ENCODE measurements at regions not wholly inside any gene's neighbourhood (a gene's known extent, or its start where the extent isn't known, plus 50 kb on each side); places are given as distances from the start of the nearest gene placed in this dataset.

DNA sequence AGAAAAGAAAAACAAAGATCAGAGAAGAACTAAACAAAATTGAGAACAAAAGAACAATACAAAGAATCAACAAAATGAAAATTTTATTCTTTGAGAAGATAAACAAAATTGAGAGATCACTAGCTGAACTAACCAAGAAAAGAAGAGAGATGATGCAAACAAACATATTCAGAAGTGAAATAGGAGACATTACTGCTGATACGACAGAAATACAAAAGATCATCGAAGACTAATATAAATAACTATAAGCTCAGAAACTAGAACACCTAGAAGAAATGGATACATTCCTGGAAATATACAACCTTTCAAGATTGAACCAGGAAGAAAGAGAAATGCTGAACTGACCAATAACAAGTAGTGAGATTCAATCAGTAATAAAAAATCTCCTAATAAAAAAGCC is 533.1 kb upstream of the PPP2R3A start:
- TF ChIP-seq, protein P1, sequence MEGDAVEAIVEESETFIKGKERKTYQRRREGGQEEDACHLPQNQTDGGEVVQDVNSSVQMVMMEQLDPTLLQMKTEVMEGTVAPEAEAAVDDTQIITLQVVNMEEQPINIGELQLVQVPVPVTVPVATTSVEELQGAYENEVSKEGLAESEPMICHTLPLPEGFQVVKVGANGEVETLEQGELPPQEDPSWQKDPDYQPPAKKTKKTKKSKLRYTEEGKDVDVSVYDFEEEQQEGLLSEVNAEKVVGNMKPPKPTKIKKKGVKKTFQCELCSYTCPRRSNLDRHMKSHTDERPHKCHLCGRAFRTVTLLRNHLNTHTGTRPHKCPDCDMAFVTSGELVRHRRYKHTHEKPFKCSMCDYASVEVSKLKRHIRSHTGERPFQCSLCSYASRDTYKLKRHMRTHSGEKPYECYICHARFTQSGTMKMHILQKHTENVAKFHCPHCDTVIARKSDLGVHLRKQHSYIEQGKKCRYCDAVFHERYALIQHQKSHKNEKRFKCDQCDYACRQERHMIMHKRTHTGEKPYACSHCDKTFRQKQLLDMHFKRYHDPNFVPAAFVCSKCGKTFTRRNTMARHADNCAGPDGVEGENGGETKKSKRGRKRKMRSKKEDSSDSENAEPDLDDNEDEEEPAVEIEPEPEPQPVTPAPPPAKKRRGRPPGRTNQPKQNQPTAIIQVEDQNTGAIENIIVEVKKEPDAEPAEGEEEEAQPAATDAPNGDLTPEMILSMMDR (conservative IDR thresholded peaks at IDR 0.05; ENCODE audit: low read length): no peak
- TF ChIP-seq EZH2phosphoT487 (IDR thresholded peaks at IDR 0.05; ENCODE audit: borderline replicate concordance): no peak

All from Loucy (cell line).